22Rv1 (cell line): ENCODE measurements at regions not wholly inside any gene's neighbourhood (a gene's known extent, or its start where the extent isn't known, plus 50 kb on each side); places are given as distances from the start of the nearest gene placed in this dataset.

Source experiments
- ZFX ChIP-seq: fragments of 450-650 bp; IDR thresholded peaks from 2 replicates; pipeline ENCODE4 v1.6.1; 2017; ENCODE audit warnings: antibody characterized with exemption, borderline replicate concordance
- TF ChIP-seq, protein P1 (sequence below): fragments of 450-650 bp; IDR thresholded peaks from 2 replicates; pipeline ENCODE4 v1.5.1; 2017; ENCODE audit warnings: mild to moderate bottlenecking

DNA sequence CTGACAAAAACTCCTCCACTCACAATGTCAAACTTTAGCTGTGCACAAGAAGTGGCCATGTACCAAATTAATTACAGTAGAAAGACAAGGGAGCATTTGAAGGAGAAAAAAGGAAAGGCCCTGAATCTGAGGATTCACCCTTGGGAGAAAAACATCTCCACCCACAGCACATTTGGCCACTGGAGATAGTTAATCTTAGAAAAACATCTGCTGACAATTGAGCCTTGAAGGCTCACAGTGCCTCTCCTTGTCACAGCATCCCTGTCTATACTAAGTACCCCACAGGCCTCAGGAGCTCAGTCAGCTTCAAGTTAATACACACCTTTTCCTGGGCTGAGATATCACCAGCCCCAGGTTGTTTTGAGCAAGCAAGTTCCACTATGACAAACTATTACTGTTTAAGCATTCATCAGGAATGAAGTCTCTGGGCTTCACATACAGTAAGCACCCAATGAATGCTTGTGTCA, 78.1 kb upstream of the SETMAR start:
- TF ChIP-seq, protein P1, sequence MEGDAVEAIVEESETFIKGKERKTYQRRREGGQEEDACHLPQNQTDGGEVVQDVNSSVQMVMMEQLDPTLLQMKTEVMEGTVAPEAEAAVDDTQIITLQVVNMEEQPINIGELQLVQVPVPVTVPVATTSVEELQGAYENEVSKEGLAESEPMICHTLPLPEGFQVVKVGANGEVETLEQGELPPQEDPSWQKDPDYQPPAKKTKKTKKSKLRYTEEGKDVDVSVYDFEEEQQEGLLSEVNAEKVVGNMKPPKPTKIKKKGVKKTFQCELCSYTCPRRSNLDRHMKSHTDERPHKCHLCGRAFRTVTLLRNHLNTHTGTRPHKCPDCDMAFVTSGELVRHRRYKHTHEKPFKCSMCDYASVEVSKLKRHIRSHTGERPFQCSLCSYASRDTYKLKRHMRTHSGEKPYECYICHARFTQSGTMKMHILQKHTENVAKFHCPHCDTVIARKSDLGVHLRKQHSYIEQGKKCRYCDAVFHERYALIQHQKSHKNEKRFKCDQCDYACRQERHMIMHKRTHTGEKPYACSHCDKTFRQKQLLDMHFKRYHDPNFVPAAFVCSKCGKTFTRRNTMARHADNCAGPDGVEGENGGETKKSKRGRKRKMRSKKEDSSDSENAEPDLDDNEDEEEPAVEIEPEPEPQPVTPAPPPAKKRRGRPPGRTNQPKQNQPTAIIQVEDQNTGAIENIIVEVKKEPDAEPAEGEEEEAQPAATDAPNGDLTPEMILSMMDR, result no peak
- TF ChIP-seq ZFX, result no peak
